ENCODE measurements at regions not wholly inside any gene's neighbourhood (a gene's known extent, or its start where the extent isn't known, plus 50 kb on each side); places are given as distances from the start of the nearest gene placed in this dataset.

- no peak for TF ChIP-seq CTCF (conservative IDR thresholded peaks at IDR 0.05)
- H3K27ac ChIP-seq = no peak overlapping the region
Measured at GRCh38 chr12:93219947-93220346, 157.8 kb upstream of the NUDT4 start.

GRCh38 chr12:93221841-93222240, 155.9 kb upstream of the NUDT4 start:
- no peak for TF ChIP-seq CTCF (conservative IDR thresholded peaks at IDR 0.05)

GRCh38 chr12:93223440-93224426, 154.0 kb upstream of the NUDT4 start:
- peak overlapping the region; percentile 84 for H3K27ac ChIP-seq
- no peak for TF ChIP-seq CTCF (conservative IDR thresholded peaks at IDR 0.05)

More at GRCh38 chr12:93221841-93222240, 155.9 kb upstream of the NUDT4 start:
- no peak overlapping the region for H3K27ac ChIP-seq

- peak overlapping the region; percentile 84 for H3K27ac ChIP-seq
- TF ChIP-seq CTCF (conservative IDR thresholded peaks at IDR 0.05) = no peak
Measured at GRCh38 chr12:93225094-93225493, 152.6 kb upstream of the NUDT4 start.

- TF ChIP-seq CTCF (conservative IDR thresholded peaks at IDR 0.05) = no peak
- no peak overlapping the region for H3K27ac ChIP-seq
Measured at GRCh38 chr12:93226361-93226760, 151.4 kb upstream of the NUDT4 start.

GRCh38 chr12:93229494-93230325, 148.0 kb upstream of the NUDT4 start:
- no peak for TF ChIP-seq CTCF (conservative IDR thresholded peaks at IDR 0.05)
- no peak overlapping the region for H3K27ac ChIP-seq

GRCh38 chr12:93230326-93230720, 147.4 kb upstream of the NUDT4 start:
- no peak overlapping the region for H3K27ac ChIP-seq
- no peak for TF ChIP-seq CTCF (conservative IDR thresholded peaks at IDR 0.05)

Measured in VCaP (cell line).